NCI-H2227 treated with DMSO at 0.1 percent for 48 hours (cell line): ENCODE measurements at regions not wholly inside any gene's neighbourhood (a gene's known extent, or its start where the extent isn't known, plus 50 kb on each side); places are given as distances from the start of the nearest gene placed in this dataset.

Source experiments
- DNase-seq: peaks from one replicate; lab custom pipeline; 2025; lab: John Stamatoyannopoulos, UW

GRCh38 chr4:13126976-13127910, 356.9 kb downstream of the RAB28 start:
- no peak for DNase-seq

- no peak for DNase-seq
Observed at GRCh38 chr4:13118633-13119032, 365.5 kb downstream of the RAB28 start.

GRCh38 chr4:13117185-13117584, 367.0 kb downstream of the RAB28 start:
- DNase-seq = no peak

GRCh38 chr4:13112030-13112429, 372.1 kb downstream of the RAB28 start:
- DNase-seq = no peak

- no peak for DNase-seq
Observed at GRCh38 chr4:13109536-13109935, 374.6 kb downstream of the RAB28 start.

GRCh38 chr4:13108096-13108495, 376.0 kb downstream of the RAB28 start:
- DNase-seq = no peak

GRCh38 chr4:13103382-13104015, 380.6 kb downstream of the RAB28 start:
- DNase-seq = no peak

GRCh38 chr4:13102092-13102742, 381.9 kb downstream of the RAB28 start:
- DNase-seq = no peak

- no peak for DNase-seq
Observed at GRCh38 chr4:13097971-13098370, 386.2 kb downstream of the RAB28 start.

- no peak for DNase-seq
Observed at GRCh38 chr4:13095722-13096121, 388.4 kb downstream of the RAB28 start.

- no peak for DNase-seq
Observed at GRCh38 chr4:13093170-13093569, 391.0 kb downstream of the RAB28 start.

GRCh38 chr4:13092702-13093101, 391.4 kb downstream of the RAB28 start:
- DNase-seq = no peak

- no peak for DNase-seq
Observed at GRCh38 chr4:13089659-13089998, 394.5 kb downstream of the RAB28 start.

- no peak for DNase-seq
Observed at GRCh38 chr4:13088726-13089658, 395.1 kb downstream of the RAB28 start.

GRCh38 chr4:13087041-13087440, 397.1 kb downstream of the RAB28 start:
- no peak for DNase-seq

- DNase-seq = no peak
Observed at GRCh38 chr4:13084210-13084609, 399.9 kb downstream of the RAB28 start.

- no peak for DNase-seq
Observed at GRCh38 chr4:13081830-13082229, 402.3 kb downstream of the RAB28 start.

GRCh38 chr4:13067077-13067476, 417.1 kb downstream of the RAB28 start:
- DNase-seq = no peak

- no peak for DNase-seq
Observed at GRCh38 chr4:13059019-13059418, 425.1 kb downstream of the RAB28 start.

GRCh38 chr4:13056630-13057189, 427.4 kb downstream of the RAB28 start:
- DNase-seq = no peak

- DNase-seq = no peak
Observed at GRCh38 chr4:13054420-13054970, 429.6 kb downstream of the RAB28 start.
